HG02885 (cell line): ENCODE measurements at regions not wholly inside any gene's neighbourhood (a gene's known extent, or its start where the extent isn't known, plus 50 kb on each side); places are given as distances from the start of the nearest gene placed in this dataset.
"Not testable (repeated sequence)": the region's sequence is repeated elsewhere in the genome, so short reads cannot be mapped to it uniquely, and the experiment has no call there.

Experiments used
- ATAC-seq: cut with Tn5 transposase; IDR thresholded peaks from one replicate; pipeline ENCODE4 v1.9.1; 2021; ENCODE audit warnings: mild to moderate bottlenecking; ENCODE audit not compliant: unreplicated experiment, poor library complexity

DNA sequence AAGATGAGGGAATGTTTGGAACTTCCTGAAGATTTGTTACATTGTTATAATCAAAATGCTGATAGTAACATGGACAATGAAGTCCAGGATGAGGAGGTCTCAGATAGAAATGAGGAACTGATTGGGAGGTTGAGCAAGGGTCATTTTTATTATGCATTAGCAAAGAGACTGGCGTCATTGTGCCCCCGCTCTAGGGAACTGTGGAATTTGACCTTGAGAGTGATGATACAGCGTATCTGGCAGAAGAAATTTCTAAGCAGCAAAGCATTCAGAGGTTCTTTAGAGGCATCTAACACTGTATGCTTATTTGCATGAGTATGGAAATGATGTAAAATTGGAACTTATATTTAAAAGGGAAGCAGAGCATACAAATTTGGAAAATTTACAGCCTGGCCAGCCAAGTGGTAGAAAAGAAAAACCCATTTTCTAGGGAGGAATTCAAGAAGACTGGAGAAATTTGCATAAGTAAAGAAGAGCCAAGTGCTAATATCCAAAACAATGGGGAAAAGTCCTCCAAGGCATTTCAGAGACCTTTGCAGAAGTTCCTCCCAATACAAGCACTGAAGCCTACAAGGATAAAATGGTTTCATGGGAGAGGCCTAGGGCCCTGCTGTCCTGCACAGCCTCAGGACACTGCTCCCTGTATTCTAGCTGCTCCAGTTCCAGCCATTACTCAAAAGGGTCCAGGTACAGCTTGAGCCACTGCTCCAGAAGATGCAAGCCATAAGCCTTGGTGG is 483.0 kb upstream of the NDST4 start:
- ATAC-seq, result no peak

GRCh38 chr4:115580901-115581300 is 467.5 kb upstream of the NDST4 start:
- no peak for ATAC-seq

DNA sequence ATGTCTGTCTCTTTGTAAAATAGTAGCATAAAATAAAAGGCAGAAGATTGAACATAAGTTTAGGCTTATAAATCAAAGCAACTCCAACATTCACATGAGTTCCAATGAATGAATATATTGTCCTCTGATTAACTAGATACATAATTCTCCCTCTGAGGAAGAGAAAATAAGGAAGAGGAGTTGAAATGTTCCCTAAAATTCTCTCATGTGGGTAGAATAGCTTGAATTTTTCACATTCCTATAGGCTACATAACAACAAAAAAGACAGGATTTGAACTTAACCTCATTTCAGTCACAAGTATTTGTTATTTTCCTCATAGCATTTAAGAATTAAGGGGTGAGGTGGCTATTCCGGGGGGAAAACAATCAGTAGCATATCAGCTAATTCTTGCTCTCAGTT is 462.4 kb upstream of the NDST4 start:
- no peak for ATAC-seq

GRCh38 chr4:115562506-115562905 is 449.1 kb upstream of the NDST4 start:
- ATAC-seq, result no peak

DNA sequence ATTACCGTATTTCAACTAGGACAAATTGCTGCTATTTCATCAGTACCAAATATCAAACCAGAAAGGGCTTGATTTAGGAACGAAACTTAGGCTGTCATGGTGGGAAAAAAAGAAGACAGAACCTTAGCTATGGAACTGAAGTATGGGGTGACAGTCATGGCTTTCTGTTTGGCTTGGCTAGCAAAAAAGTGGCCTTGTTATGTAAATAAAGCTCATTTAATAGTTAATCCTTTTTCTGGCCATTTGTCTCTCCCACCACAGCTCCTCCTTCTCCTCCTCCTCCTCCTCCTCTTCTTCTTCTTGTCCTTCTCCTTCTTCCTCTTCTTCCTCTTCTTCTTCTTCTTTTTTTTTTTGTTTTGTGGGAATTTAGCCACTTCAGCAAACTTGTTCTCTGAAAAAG is 434.7 kb upstream of the NDST4 start:
- no peak for ATAC-seq

DNA sequence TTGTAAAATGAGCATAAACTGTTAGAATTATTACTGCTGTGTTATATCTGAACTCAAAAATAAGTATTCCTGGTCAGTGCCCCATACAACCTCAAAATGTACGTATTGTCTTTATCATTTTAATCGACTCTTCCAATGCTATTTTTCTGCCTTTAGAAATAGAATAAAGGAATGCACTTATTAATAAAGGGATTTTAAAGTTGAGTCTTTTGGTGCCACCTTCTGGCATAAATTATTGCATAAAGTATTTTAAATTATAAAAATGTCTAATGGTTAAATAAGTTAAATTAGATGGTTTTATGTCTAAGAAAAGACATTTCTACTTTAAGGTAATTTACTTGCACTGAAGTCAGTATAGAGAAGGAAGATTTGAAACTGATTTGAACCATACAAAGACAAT is 424.0 kb upstream of the NDST4 start:
- no peak for ATAC-seq

DNA sequence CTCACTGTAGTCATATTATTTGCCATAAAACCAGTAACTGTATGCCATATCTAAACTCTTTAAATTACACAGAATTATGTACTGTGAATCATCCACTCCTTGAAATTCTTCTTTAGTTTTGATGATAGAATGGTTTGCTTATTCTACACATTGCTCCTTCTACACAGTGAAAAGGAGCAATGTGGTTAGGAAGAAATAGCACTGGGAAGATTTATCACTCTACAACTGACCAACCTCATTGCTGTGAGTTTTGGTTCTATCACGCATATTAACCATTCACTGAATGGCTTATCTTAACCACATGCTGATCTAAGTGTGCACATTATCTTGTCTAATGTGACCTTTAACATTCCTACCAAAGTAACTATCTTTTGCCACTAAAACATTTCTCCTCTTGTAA is 415.7 kb upstream of the NDST4 start:
- ATAC-seq, result no peak

DNA sequence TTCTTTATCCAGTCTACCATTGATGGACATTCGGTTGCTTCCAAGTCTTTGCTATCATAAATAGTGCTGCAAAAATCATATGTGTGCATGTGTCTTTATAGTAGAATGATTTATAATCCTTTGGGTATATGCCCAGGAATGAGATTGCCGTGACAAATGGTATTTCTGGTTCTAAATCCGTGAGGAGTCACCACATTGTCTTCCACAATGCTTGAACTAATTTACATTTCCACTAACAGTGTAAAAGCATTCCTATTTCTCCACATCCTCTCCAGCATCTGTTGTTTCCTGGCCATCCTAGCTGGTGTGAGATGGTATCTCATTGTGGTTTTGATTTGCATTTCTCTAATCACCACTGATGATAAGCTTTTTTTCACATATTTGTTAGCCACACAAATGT is 406.1 kb upstream of the NDST4 start:
- not testable (repeated sequence) for ATAC-seq

- peak; percentile 99 for ATAC-seq
These were observed 402.4 kb upstream of the NDST4 start for GRCh38 chr4:115515772-115516171.

DNA sequence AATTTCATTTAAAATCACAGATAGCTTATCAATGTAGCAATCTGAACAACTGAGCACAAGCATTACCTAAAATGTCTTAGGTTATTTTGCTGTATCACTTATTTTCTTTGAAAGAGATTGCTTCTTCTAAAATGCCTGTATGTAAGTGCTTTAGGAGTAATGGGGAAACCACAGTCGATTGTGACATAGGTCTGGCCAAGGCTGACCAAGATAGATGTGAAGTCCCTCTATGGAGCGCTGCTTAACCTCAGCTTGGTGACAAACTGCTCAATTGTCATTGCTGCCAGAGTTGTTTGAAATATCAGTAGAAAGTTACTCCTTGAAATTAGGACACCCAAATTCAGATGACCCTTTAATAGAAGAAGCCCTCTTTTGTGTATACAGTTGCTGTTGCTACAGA is 401.9 kb upstream of the NDST4 start:
- peak; percentile 52 for ATAC-seq

- no peak for ATAC-seq
These were observed 401.3 kb upstream of the NDST4 start for GRCh38 chr4:115514675-115515074.

- no peak for ATAC-seq
These were observed 391.9 kb upstream of the NDST4 start for GRCh38 chr4:115505326-115505725.

DNA sequence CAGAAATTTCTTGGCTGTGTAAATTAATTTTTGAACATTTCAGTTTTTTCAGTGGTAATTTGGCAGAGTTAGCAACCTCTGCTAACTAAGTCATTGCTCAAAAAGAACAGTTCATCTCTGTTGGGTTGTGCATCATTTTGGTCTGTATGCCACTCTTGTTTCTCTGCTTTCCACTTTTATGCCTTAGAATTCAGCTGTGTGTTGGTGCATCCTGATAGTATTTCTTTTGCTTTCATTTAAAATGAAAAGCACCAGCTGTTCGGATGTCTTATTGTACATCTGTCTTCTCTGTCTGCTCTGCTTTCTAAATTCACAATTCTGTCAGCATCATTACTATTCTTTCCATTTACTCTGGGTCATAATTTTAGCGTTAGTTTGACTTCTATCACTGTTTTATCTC is 388.2 kb upstream of the NDST4 start:
- no peak for ATAC-seq

GRCh38 chr4:115493770-115494169 is 380.4 kb upstream of the NDST4 start:
- ATAC-seq, result not testable (repeated sequence)

DNA sequence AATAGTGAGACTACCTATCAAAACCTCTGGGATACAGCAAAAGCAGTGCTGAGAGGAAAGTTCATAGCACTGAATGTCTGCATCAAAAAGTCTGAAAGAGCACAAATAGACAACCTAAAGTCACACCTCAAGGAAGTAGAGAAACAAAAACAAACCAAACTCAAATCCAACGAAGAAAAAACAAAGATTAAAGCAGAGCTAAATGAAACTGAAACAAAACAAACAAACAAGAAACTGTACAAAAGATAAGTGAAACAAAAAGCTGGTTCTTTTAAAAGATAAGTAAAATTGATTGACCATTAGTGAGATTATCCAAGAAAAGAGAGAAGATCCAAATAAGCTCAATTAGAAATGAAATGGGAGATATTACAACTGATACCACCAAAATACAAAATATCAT is 378.3 kb upstream of the NDST4 start:
- no peak for ATAC-seq

DNA sequence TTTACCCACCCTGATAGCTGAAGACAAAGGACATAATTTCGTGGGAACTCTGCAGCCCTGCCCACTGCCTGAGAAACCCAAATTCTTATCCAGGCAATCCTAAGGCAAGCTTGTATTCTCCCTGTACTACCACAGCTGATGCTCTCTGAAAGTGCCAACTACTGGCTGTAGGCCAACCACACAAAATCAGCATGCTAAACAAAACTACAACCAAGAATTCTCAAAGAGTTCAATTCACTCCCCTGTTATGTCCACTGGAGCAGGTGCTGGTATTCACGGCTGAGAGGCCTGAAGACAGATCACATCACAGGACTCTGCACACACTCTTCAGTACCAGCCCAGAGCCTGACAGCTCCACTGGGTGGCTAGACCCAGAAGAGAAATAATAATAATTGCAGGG is 375.9 kb upstream of the NDST4 start:
- no peak for ATAC-seq

- ATAC-seq, result peak; percentile 48
These were observed 372.0 kb upstream of the NDST4 start for GRCh38 chr4:115485402-115485801.

GRCh38 chr4:115484479-115484878 is 371.1 kb upstream of the NDST4 start:
- no peak for ATAC-seq

GRCh38 chr4:115470763-115471162 is 357.3 kb upstream of the NDST4 start:
- no peak for ATAC-seq

- ATAC-seq, result not testable (repeated sequence)
These were observed 345.9 kb upstream of the NDST4 start for GRCh38 chr4:115459301-115459700.

DNA sequence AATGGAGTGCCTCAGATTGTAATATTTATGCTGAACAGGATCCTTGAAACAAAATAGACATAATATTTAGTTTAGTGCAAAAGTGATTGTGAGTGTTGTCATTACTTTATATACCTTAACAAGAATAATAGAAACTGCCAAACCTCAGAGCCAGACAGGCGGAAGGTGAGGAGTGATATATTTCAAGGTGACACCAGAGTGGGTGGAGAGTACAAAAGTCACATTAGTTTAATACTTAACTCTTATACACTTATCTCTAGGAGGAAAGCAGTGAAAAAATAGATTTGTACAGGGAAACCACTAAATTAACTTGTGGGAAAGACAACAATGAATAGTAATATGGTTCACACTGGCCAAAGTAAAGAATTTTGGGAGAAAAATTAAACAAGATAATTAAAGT is 342.8 kb upstream of the NDST4 start:
- no peak for ATAC-seq

- ATAC-seq, result no peak
These were observed 340.8 kb upstream of the NDST4 start for GRCh38 chr4:115454228-115454627.

DNA sequence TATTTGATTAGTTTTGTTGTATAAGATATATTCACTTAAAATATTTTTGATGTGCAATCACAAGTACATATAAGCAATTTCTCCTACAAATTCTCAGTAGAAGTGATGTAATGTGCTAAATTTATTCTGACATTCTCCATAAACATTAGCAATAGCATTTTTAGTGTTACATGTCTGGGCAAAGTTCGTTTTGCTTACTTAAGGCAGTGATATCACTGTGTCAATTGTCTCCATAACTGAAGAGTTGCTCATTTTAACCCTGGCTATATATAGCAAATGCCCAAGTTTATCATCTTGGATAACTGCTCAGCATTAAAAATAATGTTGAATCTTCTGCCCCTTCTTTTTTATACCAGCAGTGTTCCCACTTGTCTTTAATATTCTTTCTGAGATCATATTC is 340.0 kb upstream of the NDST4 start:
- ATAC-seq, result no peak
